Astrocyte of the spinal cord (primary cell): ENCODE measurements at regions not wholly inside any gene's neighbourhood (a gene's known extent, or its start where the extent isn't known, plus 50 kb on each side); places are given as distances from the start of the nearest gene placed in this dataset.
"Not testable (repeated sequence)": the region's sequence is repeated elsewhere in the genome, so short reads cannot be mapped to it uniquely, and the experiment has no call there.

Experiments
- DNase-seq: peaks from one replicate; pipeline ENCODE4 v3.0.0; 2011; ENCODE audit warnings: low read depth, low spot score
- H3K4me3 ChIP-seq: 2 replicates; pipeline ENCODE4 v1.5.1; 2011; ENCODE audit warnings: low read depth, mild to moderate bottlenecking, low read length, moderate library complexity
- CTCF ChIP-seq: IDR thresholded peaks from 2 replicates; pipeline ENCODE4 v1.5.1; 2012; ENCODE audit warnings: low read depth, mild to moderate bottlenecking, low read length, inconsistent platforms
- in situ Hi-C: cut with HindIII; loops from 2 replicates; pipeline ENCODE4 v1.10.0; 2017; ENCODE audit warnings: low sequenced_read_pairs

GRCh38 chr3:164730815-164731360 is 347.4 kb downstream of the SI start:
- no peak overlapping the region for H3K4me3 ChIP-seq
- peak; percentile 13 for DNase-seq
- no peak for TF ChIP-seq CTCF
- in situ Hi-C loops, result no loop called here

GRCh38 chr3:164723396-164723795 is 354.9 kb downstream of the SI start:
- in situ Hi-C loops, result no loop called here
- TF ChIP-seq CTCF, result no peak

GRCh38 chr3:164702808-164703207 is 375.5 kb downstream of the SI start:
- in situ Hi-C loops, H3K4me3 ChIP-seq, DNase-seq: not testable (repeated sequence)

More at GRCh38 chr3:164723396-164723795, 354.9 kb downstream of the SI start:
- H3K4me3 ChIP-seq, result no peak overlapping the region
- DNase-seq, result no peak

DNA sequence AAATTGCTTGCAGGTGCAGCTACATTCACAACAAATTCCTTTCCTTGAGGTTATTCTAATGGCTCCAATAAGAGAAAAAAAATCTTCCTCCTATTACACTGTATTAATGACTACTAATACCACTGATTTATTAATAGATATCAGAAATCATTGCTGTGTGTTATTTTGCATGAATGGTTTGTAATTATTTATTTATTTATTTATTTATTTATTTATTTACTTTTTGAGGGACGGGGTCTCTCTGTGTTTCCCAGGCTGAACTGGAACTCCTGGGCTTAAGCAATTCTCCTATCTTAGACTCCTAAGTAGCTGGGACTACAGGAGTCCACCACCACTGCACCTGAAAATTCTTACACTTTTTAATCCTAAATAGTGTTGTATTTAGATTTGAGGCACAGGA is 390.4 kb downstream of the SI start:
- TF ChIP-seq CTCF, result no peak
- no peak overlapping the region for H3K4me3 ChIP-seq
- in situ Hi-C loops, result no loop called here
- no peak for DNase-seq

GRCh38 chr3:164687211-164687610 is 391.1 kb downstream of the SI start:
- TF ChIP-seq CTCF, result no peak
- in situ Hi-C loops, result no loop called here
- no peak overlapping the region for H3K4me3 ChIP-seq
- DNase-seq, result no peak

DNA sequence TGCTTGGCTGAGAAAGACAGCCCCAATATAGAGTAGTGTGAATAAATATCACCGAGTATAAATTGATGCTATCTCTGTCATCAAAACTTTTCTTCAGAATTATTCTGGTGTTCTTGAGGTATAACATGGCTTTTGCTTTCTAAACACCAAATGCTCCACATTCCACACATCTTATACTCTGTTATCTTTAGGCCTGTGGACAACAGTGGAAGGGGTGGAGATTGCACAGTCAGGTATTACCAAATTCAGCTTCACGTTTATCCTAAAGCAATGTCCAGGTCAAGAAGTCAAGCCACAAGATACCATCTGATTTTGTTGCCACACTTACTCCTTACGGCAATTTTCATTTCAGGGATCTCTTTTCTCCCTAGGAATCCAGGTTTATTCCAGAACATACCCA is 394.8 kb downstream of the SI start:
- in situ Hi-C loops, result no loop called here
- no peak for TF ChIP-seq CTCF
- H3K4me3 ChIP-seq, result no peak overlapping the region
- DNase-seq, result no peak

GRCh38 chr3:164679245-164679644 is 399.1 kb downstream of the SI start:
- H3K4me3 ChIP-seq, result no peak overlapping the region
- DNase-seq, result no peak
- in situ Hi-C loops, result no loop called here
- no peak for TF ChIP-seq CTCF
